ENCODE measurements at regions not wholly inside any gene's neighbourhood (a gene's known extent, or its start where the extent isn't known, plus 50 kb on each side); places are given as distances from the start of the nearest gene placed in this dataset.

DNA sequence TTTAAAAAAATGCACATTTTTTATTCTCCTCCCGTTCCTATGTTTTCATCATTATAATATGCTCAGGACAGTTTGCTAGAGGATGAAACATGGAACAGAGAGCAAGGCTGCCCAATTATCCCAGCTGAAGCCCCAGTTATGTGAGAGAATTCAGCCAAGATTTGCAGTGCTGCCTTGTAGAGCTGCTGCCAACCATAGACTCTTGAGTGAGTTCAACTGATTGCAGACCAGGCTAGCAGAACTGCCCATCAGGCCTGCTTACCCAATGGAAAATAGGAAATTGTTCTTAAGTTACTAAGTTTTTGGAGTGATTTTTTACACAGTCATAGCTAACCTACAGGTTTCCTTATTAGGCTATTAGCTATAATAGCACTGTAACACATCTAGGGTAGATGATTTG lies 128.7 kb upstream of the VGLL2 start:
- intact Hi-C loops (cut with micrococcal nuclease) = no loop called here
- CTCF ChIA-PET = no interaction called here

GRCh38 chr6:117137711-117138110 lies 127.6 kb upstream of the VGLL2 start:
- Histone ChIP-seq H3K36me3 (replicated peaks in 1 of 2; ENCODE audit: control extremely low read depth in 1 of 2, control insufficient read depth in 1 of 2, extremely low read depth in 1 of 2, insufficient read depth in 2 of 2, low read length in 1 of 2) (no peaks in the 10 kb centered on the region), H3K9ac (ENCODE audit: low read length) (no peak overlapping the region), H3K4me3 (ENCODE audit: control extremely low read depth in 1 of 5, extremely low read depth in 1 of 5, insufficient read depth in 1 of 5, low read depth in 2 of 5, low read length in 4 of 5) (no peak overlapping the region), H3K27ac (ENCODE audit: low read length in 2 of 2) (no peak overlapping the region), H4K20me1 (ENCODE audit: control insufficient read depth, insufficient read depth, low read length, poor library complexity, severe bottlenecking) (no peaks in the 10 kb centered on the region), H3K27me3 (replicated peaks in 1 of 4; ENCODE audit: control extremely low read depth in 1 of 4, control insufficient read depth in 3 of 4, insufficient read depth in 4 of 4, low read length in 3 of 4) (no peaks in the 10 kb centered on the region), H3K4me1 (ENCODE audit: control insufficient read depth in 2 of 2, insufficient read depth in 2 of 2, low read length in 2 of 2) (no peaks in the 10 kb centered on the region), H2AFZ (ENCODE audit: insufficient read depth, low read depth, low read length, poor library complexity, severe bottlenecking) (no peak overlapping the region), H3K79me2 (ENCODE audit: control insufficient read depth, insufficient read depth, low read length) (no peaks in the 10 kb centered on the region), H3K4me2 (replicated peaks; ENCODE audit: low read depth, low read length, poor library complexity, severe bottlenecking) (no peak overlapping the region), H3K9me3 (ENCODE audit: control extremely low read depth in 1 of 3, control insufficient read depth in 2 of 3, insufficient read depth in 1 of 3, low read length in 2 of 3) (no peaks in the 10 kb centered on the region)
- no CpG with 5 or more reads among the region's 4 CpGs for WGBS (ENCODE audit: insufficient coverage)
- ChIA-PET CTCF (no interaction called here), POLR2A (no interaction called here)
- Mint-ChIP-seq H3K4me1 (peaks cover 3% of the 10 kb centered on the region), H3K27ac (no peak overlapping the region), H3K27me3 (no peaks in the 10 kb centered on the region), H3K4me3 (no peak overlapping the region), H3K9me3 (ENCODE audit: insufficient read depth) (peaks cover 3% of the 10 kb centered on the region)
- intact Hi-C loops (cut with micrococcal nuclease) = no loop called here
- no peak for ATAC-seq (ENCODE audit: low read depth)
- no peak for DNase-seq
- TF ChIP-seq EZH2 (IDR thresholded peaks at IDR 0.05; ENCODE audit: borderline replicate concordance, insufficient read depth, low read depth, low read length, poor library complexity, severe bottlenecking) (no peak), CTCF (IDR thresholded peaks at IDR 0.05) (no peak)

More for the DNA sequence above, 128.7 kb upstream of the VGLL2 start:
- H3K9me3 ChIP-seq (ENCODE audit: control extremely low read depth in 1 of 3, control insufficient read depth in 2 of 3, insufficient read depth in 1 of 3, low read length in 2 of 3) = no peaks in the 10 kb centered on the region
- no peak overlapping the region for H3K4me3 ChIP-seq (ENCODE audit: control extremely low read depth in 1 of 5, extremely low read depth in 1 of 5, insufficient read depth in 1 of 5, low read depth in 2 of 5, low read length in 4 of 5)
- peaks cover 3% of the 10 kb centered on the region for H3K4me1 Mint-ChIP-seq
- no peaks in the 10 kb centered on the region for H3K4me1 ChIP-seq (ENCODE audit: control insufficient read depth in 2 of 2, insufficient read depth in 2 of 2, low read length in 2 of 2)
- DNase-seq = no peak
- POLR2A ChIA-PET = no interaction called here
- H2AFZ ChIP-seq (ENCODE audit: insufficient read depth, low read depth, low read length, poor library complexity, severe bottlenecking) = no peak overlapping the region
- H3K36me3 ChIP-seq (replicated peaks in 1 of 2; ENCODE audit: control extremely low read depth in 1 of 2, control insufficient read depth in 1 of 2, extremely low read depth in 1 of 2, insufficient read depth in 2 of 2, low read length in 1 of 2) = no peaks in the 10 kb centered on the region
- ATAC-seq (ENCODE audit: low read depth) = no peak
- H3K4me3 Mint-ChIP-seq = no peak overlapping the region
- H3K4me2 ChIP-seq (replicated peaks; ENCODE audit: low read depth, low read length, poor library complexity, severe bottlenecking) = no peak overlapping the region
- no peak overlapping the region for H3K27ac ChIP-seq (ENCODE audit: low read length in 2 of 2)
- H3K9ac ChIP-seq (ENCODE audit: low read length) = no peak overlapping the region
- no peaks in the 10 kb centered on the region for H4K20me1 ChIP-seq (ENCODE audit: control insufficient read depth, insufficient read depth, low read length, poor library complexity, severe bottlenecking)
- TF ChIP-seq CTCF (IDR thresholded peaks at IDR 0.05) (no peak), EZH2 (IDR thresholded peaks at IDR 0.05; ENCODE audit: borderline replicate concordance, insufficient read depth, low read depth, low read length, poor library complexity, severe bottlenecking) (no peak)
- H3K27me3 Mint-ChIP-seq = no peaks in the 10 kb centered on the region
- H3K9me3 Mint-ChIP-seq (ENCODE audit: insufficient read depth) = peaks cover 3% of the 10 kb centered on the region
- no peak overlapping the region for H3K27ac Mint-ChIP-seq
- no peaks in the 10 kb centered on the region for H3K27me3 ChIP-seq (replicated peaks in 1 of 4; ENCODE audit: control extremely low read depth in 1 of 4, control insufficient read depth in 3 of 4, insufficient read depth in 4 of 4, low read length in 3 of 4)
- WGBS (ENCODE audit: insufficient coverage) = no CpG with 5 or more reads among the region's 1 CpG
- no peaks in the 10 kb centered on the region for H3K79me2 ChIP-seq (ENCODE audit: control insufficient read depth, insufficient read depth, low read length)

Data from B cell (primary cell).